ENCODE measurements at regions not wholly inside any gene's neighbourhood (a gene's known extent, or its start where the extent isn't known, plus 50 kb on each side); places are given as distances from the start of the nearest gene placed in this dataset.

DNA sequence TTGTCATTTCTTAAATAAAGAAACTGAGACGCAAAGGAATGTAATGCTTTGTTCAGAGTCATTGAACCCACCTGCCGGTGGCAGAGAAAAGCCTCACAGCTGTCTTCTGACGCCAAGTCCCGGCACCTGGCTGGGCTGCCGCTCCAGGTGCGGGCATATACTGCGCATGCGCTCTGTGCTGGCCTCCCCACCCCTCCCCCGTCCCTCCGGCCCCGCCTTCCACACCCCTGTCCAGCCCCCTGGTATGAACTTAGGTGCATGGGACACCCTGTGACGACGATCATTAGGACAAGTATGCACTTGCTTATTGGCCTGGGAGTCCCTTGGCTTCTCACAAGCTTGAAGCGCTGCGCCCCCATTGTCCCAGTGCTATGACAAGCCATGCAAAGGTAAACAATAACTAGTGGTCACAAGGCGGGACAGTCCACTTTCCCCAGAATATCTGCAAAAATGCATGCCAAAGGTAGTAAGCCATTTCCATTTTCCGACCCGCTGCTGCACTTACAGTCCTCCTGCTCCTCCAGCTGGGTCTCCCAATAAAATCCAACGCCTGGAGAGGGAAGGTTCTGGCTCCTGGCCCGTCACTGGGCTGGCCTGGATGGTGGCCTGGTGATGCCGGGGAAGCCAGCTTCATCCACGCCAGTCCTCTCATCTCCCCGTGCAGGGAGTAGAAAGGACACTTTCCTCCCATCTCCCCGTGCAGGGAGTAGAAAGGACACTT lies 100.4 kb downstream of the PSMG1 start:
- no peaks in the 10 kb centered on the region for H3K9me3 ChIP-seq (replicated peaks in 1 of 2; ENCODE audit: control insufficient read depth in 2 of 2, insufficient read depth in 1 of 2, low read depth in 1 of 2, low read length in 2 of 2)
- peaks cover 0 to 12% of the 10 kb centered on the region in 2 donors for H3K4me1 ChIP-seq (ENCODE audit: control insufficient read depth in 2 of 2, insufficient read depth in 1 of 2, low read depth in 1 of 2, low read length in 2 of 2)
- no peak overlapping the region for H4K91ac ChIP-seq (ENCODE audit: low read depth, low read length, poor library complexity)
- H3K9ac ChIP-seq (ENCODE audit: low read depth, low read length, poor library complexity), result no peak overlapping the region
- no peak overlapping the region for H2BK12ac ChIP-seq (ENCODE audit: low read length)
- H3K4me3 ChIP-seq (ENCODE audit: low read length in 2 of 2), result no peak overlapping the region
- peaks cover 0 to 7% (median 0%) of the 10 kb centered on the region in 3 experiments for H3K27me3 ChIP-seq (ENCODE audit: control insufficient read depth in 3 of 3, insufficient read depth in 3 of 3, low read depth in 1 of 3, low read length in 3 of 3)
- H3K4ac ChIP-seq (ENCODE audit: low read length), result no peak overlapping the region
- H2BK5ac ChIP-seq (ENCODE audit: low read length), result no peak overlapping the region
- WGBS, 2 donors (ENCODE audit: extremely low coverage in 2 of 2, insufficient read length in 2 of 2, insufficient replicate concordance in 1 of 2), result no CpG with 5 or more reads among the region's 24 CpGs
- H2AK5ac ChIP-seq (ENCODE audit: low read depth, low read length), result peak overlapping the region; percentile 38
- no peaks in the 10 kb centered on the region for H3K36me3 ChIP-seq (replicated peaks in 1 of 2; ENCODE audit: control insufficient read depth in 2 of 2, insufficient read depth in 2 of 2, low read length in 2 of 2)
- H3K4me2 ChIP-seq (ENCODE audit: insufficient read depth, low read length, poor library complexity, severe bottlenecking), result no peak overlapping the region
- H3K14ac ChIP-seq (ENCODE audit: low read length), result no peak overlapping the region
- H3K27ac ChIP-seq (replicated peaks; ENCODE audit: low read length), result no peak overlapping the region
- H3K79me1 ChIP-seq (ENCODE audit: low read depth, low read length), result no peaks in the 10 kb centered on the region
- H3K18ac ChIP-seq (ENCODE audit: low read length), result peak overlapping the region; percentile 85
- no peak overlapping the region for H2BK15ac ChIP-seq (ENCODE audit: low read length)
- no peak overlapping the region for H2AFZ ChIP-seq (ENCODE audit: low read length)
- no peak for DNase-seq (ENCODE audit: low spot score)
- H2BK120ac ChIP-seq (ENCODE audit: low read depth, low read length), result no peak overlapping the region
- peak overlapping the region; percentile 10 for H3K23ac ChIP-seq (ENCODE audit: low read depth, low read length, poor library complexity)
- H4K8ac ChIP-seq (ENCODE audit: low read depth, low read length), result no peak overlapping the region

DNA sequence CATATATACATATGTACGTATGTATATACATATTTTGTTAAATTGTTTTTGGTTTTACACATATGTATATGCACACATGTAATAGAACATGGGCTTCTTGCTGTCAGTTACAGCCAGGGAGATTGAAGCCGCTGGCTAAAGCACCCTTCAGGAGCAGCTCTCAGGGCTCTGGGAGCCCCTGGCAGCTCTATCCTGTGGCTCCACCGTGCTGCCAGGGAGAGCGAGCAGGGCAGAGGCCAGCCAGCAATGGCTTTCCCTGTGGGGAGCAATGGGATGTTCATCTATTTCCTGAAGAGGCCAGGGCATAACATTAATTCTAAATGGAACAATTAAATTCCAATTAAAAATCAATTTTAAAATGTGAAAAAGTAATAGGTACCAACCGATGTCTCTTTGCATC lies 102.9 kb downstream of the PSMG1 start:
- Histone ChIP-seq H2BK15ac (ENCODE audit: low read length) (no peak overlapping the region), H3K4me3 (ENCODE audit: low read length in 2 of 2) (no peak overlapping the region), H3K79me1 (ENCODE audit: low read depth, low read length) (no peaks in the 10 kb centered on the region), H3K23ac (ENCODE audit: low read depth, low read length, poor library complexity) (no peak overlapping the region), H3K14ac (ENCODE audit: low read length) (no peak overlapping the region), H4K91ac (ENCODE audit: low read depth, low read length, poor library complexity) (no peak overlapping the region), H2BK5ac (ENCODE audit: low read length) (no peak overlapping the region), H3K36me3 (replicated peaks in 1 of 2; ENCODE audit: control insufficient read depth in 2 of 2, insufficient read depth in 2 of 2, low read length in 2 of 2) (no peaks in the 10 kb centered on the region), H3K9ac (ENCODE audit: low read depth, low read length, poor library complexity) (no peak overlapping the region), H2AFZ (ENCODE audit: low read length) (no peak overlapping the region), H2AK5ac (ENCODE audit: low read depth, low read length) (no peak overlapping the region), H3K4ac (ENCODE audit: low read length) (no peak overlapping the region), H2BK120ac (ENCODE audit: low read depth, low read length) (no peak overlapping the region), H3K4me1 (ENCODE audit: control insufficient read depth in 2 of 2, insufficient read depth in 1 of 2, low read depth in 1 of 2, low read length in 2 of 2) (peaks cover 0 to 5% of the 10 kb centered on the region in 2 donors), H2BK12ac (ENCODE audit: low read length) (no peak overlapping the region), H3K27ac (replicated peaks; ENCODE audit: low read length) (no peak overlapping the region), H3K4me2 (ENCODE audit: insufficient read depth, low read length, poor library complexity, severe bottlenecking) (no peak overlapping the region), H3K27me3 (ENCODE audit: control insufficient read depth in 3 of 3, insufficient read depth in 3 of 3, low read depth in 1 of 3, low read length in 3 of 3) (no peaks in the 10 kb centered on the region), H4K8ac (ENCODE audit: low read depth, low read length) (no peak overlapping the region), H3K18ac (ENCODE audit: low read length) (no peak overlapping the region), H3K9me3 (replicated peaks in 1 of 2; ENCODE audit: control insufficient read depth in 2 of 2, insufficient read depth in 1 of 2, low read depth in 1 of 2, low read length in 2 of 2) (no peaks in the 10 kb centered on the region)
- WGBS, 2 donors (ENCODE audit: extremely low coverage in 2 of 2, insufficient read length in 2 of 2, insufficient replicate concordance in 1 of 2), result no CpG with 5 or more reads among the region's 5 CpGs
- DNase-seq (ENCODE audit: low spot score), result no peak

DNA sequence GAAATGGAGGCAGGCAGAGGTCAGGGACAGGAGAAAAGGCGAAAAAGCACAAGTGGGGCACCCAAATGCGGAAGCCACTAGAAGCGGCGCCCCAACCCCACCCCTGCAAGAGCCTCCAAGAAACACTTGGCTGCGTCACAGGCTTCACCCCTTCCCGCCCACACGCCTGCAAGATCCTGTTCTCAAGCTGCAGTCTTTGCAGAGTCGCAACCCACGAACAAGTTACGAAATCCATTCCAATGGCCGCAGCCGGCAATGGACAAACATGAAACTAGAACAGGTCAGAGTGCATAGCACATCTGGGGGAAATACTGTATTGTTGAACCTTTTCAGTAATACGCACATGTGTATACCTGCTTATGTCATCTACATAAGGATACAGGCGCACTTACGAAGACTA lies 103.6 kb downstream of the PSMG1 start:
- H3K27ac ChIP-seq (replicated peaks; ENCODE audit: low read length), result no peak overlapping the region
- peak overlapping the region; percentile 67 for H2BK12ac ChIP-seq (ENCODE audit: low read length)
- no peaks in the 10 kb centered on the region for H3K9me3 ChIP-seq (replicated peaks in 1 of 2; ENCODE audit: control insufficient read depth in 2 of 2, insufficient read depth in 1 of 2, low read depth in 1 of 2, low read length in 2 of 2)
- no peak overlapping the region for H3K4me3 ChIP-seq (ENCODE audit: low read length in 2 of 2)
- no peak overlapping the region for H3K23ac ChIP-seq (ENCODE audit: low read depth, low read length, poor library complexity)
- WGBS, 2 donors (ENCODE audit: extremely low coverage in 2 of 2, insufficient read length in 2 of 2, insufficient replicate concordance in 1 of 2), result no CpG with 5 or more reads among the region's 15 CpGs
- peaks cover 0 to 5% of the 10 kb centered on the region in 2 donors for H3K4me1 ChIP-seq (ENCODE audit: control insufficient read depth in 2 of 2, insufficient read depth in 1 of 2, low read depth in 1 of 2, low read length in 2 of 2)
- H3K14ac ChIP-seq (ENCODE audit: low read length), result no peak overlapping the region
- no peak overlapping the region for H2AK5ac ChIP-seq (ENCODE audit: low read depth, low read length)
- DNase-seq (ENCODE audit: low spot score), result no peak
- no peak overlapping the region for H4K91ac ChIP-seq (ENCODE audit: low read depth, low read length, poor library complexity)
- H3K18ac ChIP-seq (ENCODE audit: low read length), result no peak overlapping the region
- H2BK15ac ChIP-seq (ENCODE audit: low read length), result no peak overlapping the region
- H3K79me1 ChIP-seq (ENCODE audit: low read depth, low read length), result no peaks in the 10 kb centered on the region
- no peak overlapping the region for H2AFZ ChIP-seq (ENCODE audit: low read length)
- H2BK120ac ChIP-seq (ENCODE audit: low read depth, low read length), result no peak overlapping the region
- no peak overlapping the region for H2BK5ac ChIP-seq (ENCODE audit: low read length)
- no peak overlapping the region for H4K8ac ChIP-seq (ENCODE audit: low read depth, low read length)
- H3K4me2 ChIP-seq (ENCODE audit: insufficient read depth, low read length, poor library complexity, severe bottlenecking), result no peak overlapping the region
- H3K27me3 ChIP-seq (ENCODE audit: control insufficient read depth in 3 of 3, insufficient read depth in 3 of 3, low read depth in 1 of 3, low read length in 3 of 3), result no peaks in the 10 kb centered on the region
- no peaks in the 10 kb centered on the region for H3K36me3 ChIP-seq (replicated peaks in 1 of 2; ENCODE audit: control insufficient read depth in 2 of 2, insufficient read depth in 2 of 2, low read length in 2 of 2)
- H3K9ac ChIP-seq (ENCODE audit: low read depth, low read length, poor library complexity), result no peak overlapping the region
- no peak overlapping the region for H3K4ac ChIP-seq (ENCODE audit: low read length)

DNA sequence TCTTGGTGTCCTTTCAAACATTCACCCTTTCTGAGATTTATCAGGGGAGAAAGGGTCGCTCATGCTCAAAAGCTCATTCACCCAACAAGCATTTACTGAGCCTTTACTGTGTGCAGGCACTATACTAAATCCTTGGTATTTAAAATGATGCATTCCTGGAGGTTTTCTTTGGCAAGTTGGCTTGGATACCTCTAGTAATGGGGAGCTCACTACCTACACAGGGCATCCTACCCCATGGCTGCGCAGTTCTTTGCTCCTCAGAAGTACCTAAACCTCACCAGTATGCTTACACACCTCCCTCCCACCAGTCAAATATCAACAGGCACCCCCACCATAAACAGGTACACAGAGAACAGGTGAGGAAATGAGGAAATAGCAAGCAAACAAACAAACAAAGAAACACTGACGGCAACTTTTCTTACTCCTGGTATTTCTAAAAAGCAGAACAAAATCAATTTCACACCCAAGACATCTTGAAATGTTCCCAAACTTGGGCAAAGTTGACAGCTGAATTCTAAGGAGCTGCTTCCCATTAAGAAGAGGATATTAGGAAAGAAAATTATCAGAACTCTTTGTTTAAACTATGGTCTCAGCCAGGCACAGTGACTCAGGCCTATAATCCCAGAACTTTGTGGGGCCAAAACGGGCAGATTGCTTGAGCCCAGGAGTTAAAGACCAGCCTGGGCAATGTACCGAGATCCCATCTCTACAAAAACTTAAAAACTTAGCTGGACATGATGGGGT lies 104.8 kb downstream of the PSMG1 start:
- no peak overlapping the region for H2AK5ac ChIP-seq (ENCODE audit: low read depth, low read length)
- H3K23ac ChIP-seq (ENCODE audit: low read depth, low read length, poor library complexity), result no peak overlapping the region
- no peak overlapping the region for H2AFZ ChIP-seq (ENCODE audit: low read length)
- no CpG with 5 or more reads among the region's 5 CpGs for WGBS, 2 donors (ENCODE audit: extremely low coverage in 2 of 2, insufficient read length in 2 of 2, insufficient replicate concordance in 1 of 2)
- H2BK120ac ChIP-seq (ENCODE audit: low read depth, low read length), result no peak overlapping the region
- H3K27ac ChIP-seq (replicated peaks; ENCODE audit: low read length), result no peak overlapping the region
- H3K36me3 ChIP-seq (replicated peaks in 1 of 2; ENCODE audit: control insufficient read depth in 2 of 2, insufficient read depth in 2 of 2, low read length in 2 of 2), result no peaks in the 10 kb centered on the region
- no peak overlapping the region for H2BK5ac ChIP-seq (ENCODE audit: low read length)
- H3K4ac ChIP-seq (ENCODE audit: low read length), result no peak overlapping the region
- no peak overlapping the region for H3K4me3 ChIP-seq (ENCODE audit: low read length in 2 of 2)
- no peak overlapping the region for H2BK12ac ChIP-seq (ENCODE audit: low read length)
- no peak overlapping the region for H4K8ac ChIP-seq (ENCODE audit: low read depth, low read length)
- no peaks in the 10 kb centered on the region for H3K27me3 ChIP-seq (ENCODE audit: control insufficient read depth in 3 of 3, insufficient read depth in 3 of 3, low read depth in 1 of 3, low read length in 3 of 3)
- H3K4me2 ChIP-seq (ENCODE audit: insufficient read depth, low read length, poor library complexity, severe bottlenecking), result no peak overlapping the region
- H2BK15ac ChIP-seq (ENCODE audit: low read length), result no peak overlapping the region
- H3K79me1 ChIP-seq (ENCODE audit: low read depth, low read length), result no peaks in the 10 kb centered on the region
- peaks cover 0 to 5% of the 10 kb centered on the region in 2 donors for H3K4me1 ChIP-seq (ENCODE audit: control insufficient read depth in 2 of 2, insufficient read depth in 1 of 2, low read depth in 1 of 2, low read length in 2 of 2)
- no peaks in the 10 kb centered on the region for H3K9me3 ChIP-seq (replicated peaks in 1 of 2; ENCODE audit: control insufficient read depth in 2 of 2, insufficient read depth in 1 of 2, low read depth in 1 of 2, low read length in 2 of 2)
- peak overlapping the region; percentile 22 for H3K9ac ChIP-seq (ENCODE audit: low read depth, low read length, poor library complexity)
- no peak overlapping the region for H4K91ac ChIP-seq (ENCODE audit: low read depth, low read length, poor library complexity)
- DNase-seq (ENCODE audit: low spot score), result no peak
- H3K14ac ChIP-seq (ENCODE audit: low read length), result no peak overlapping the region
- H3K18ac ChIP-seq (ENCODE audit: low read length), result no peak overlapping the region
